ENCODE measurements at regions not wholly inside any gene's neighbourhood (a gene's known extent, or its start where the extent isn't known, plus 50 kb on each side); places are given as distances from the start of the nearest gene placed in this dataset.

DNA sequence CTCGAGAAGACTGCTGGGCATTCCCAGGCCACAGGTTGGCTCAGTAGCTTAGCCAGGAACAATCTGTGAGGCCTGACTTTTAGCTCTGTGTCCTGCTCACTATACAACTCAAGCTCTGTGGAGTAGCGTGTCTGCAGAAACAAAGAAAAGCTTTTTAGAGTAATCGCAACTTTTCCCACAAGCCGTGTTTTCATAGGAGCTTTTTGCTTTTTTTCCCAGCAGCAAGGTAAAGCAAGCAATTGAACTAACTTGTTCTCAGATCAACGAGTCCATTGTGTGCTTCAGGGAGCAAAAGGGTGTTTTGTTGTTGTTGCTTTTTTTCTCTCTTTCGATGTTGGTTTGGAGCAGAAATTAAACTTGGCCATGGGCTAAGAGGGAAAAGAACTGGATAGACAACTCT, 97.3 kb upstream of the BCL2L14 start:
- TF ChIP-seq EZH2 (IDR thresholded peaks at IDR 0.05; ENCODE audit: insufficient read depth, poor library complexity, severe bottlenecking): no peak
- no peak for TF ChIP-seq EZH2phosphoT487 (IDR thresholded peaks at IDR 0.05; ENCODE audit: insufficient read depth, low read depth)
